H1 (cell line): ENCODE measurements at regions not wholly inside any gene's neighbourhood (a gene's known extent, or its start where the extent isn't known, plus 50 kb on each side); places are given as distances from the start of the nearest gene placed in this dataset.

Experiments used
- CEBPB ChIP-seq: IDR thresholded peaks from 2 replicates; pipeline ENCODE4 v1.6.1; 2012; ENCODE audit warnings: low read depth, low read length
- CREB1 ChIP-seq: IDR thresholded peaks from 2 replicates; pipeline ENCODE4 v1.6.1; 2012; ENCODE audit warnings: inconsistent platforms
- HDAC6 ChIP-seq: IDR thresholded peaks from one replicate; pipeline ENCODE4 v1.7.1; 2012; ENCODE audit warnings: low read depth, mild to moderate bottlenecking, inconsistent platforms, low read length, moderate library complexity
- JUN ChIP-seq: IDR thresholded peaks from 2 replicates; pipeline ENCODE4 v1.6.1; 2011; ENCODE audit warnings: low read depth, mild to moderate bottlenecking, improper control_type of control experiment, low read length
- SP1 ChIP-seq: IDR thresholded peaks from 2 replicates; pipeline ENCODE4 v1.6.1; 2011; ENCODE audit warnings: low read depth, low read length
- TAF7 ChIP-seq: optimal IDR thresholded peaks from 2 replicates; pipeline ENCODE3; 2011; ENCODE audit warnings: low read depth, mild to moderate bottlenecking, inconsistent platforms, low read length, moderate library complexity, borderline replicate concordance
- TCF12 ChIP-seq: IDR thresholded peaks from 2 replicates; pipeline ENCODE4 v1.6.1; 2011; ENCODE audit warnings: low read depth, mild to moderate bottlenecking, low read length
- TF ChIP-seq, protein P1 (sequence below): IDR thresholded peaks from 2 replicates; pipeline ENCODE4 v1.6.1; 2012; ENCODE audit warnings: inconsistent platforms

- TF ChIP-seq, protein P1, sequence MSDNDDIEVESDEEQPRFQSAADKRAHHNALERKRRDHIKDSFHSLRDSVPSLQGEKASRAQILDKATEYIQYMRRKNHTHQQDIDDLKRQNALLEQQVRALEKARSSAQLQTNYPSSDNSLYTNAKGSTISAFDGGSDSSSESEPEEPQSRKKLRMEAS = peak; percentile 70
- TF ChIP-seq TCF12 (no peak), HDAC6 (no peak), SP1 (0 out of 2 replicates have a peak, but pooled peaks have one; percentile 24), JUN (no peak), TAF7 (no peak), CREB1 (no peak), CEBPB (no peak)
- TF ChIP-seq, all 59 proteins: peak for 7
These were observed 80.3 kb upstream of the GAREM1 start (continued) for GRCh38 chr18:32550963-32551362.
